ENCODE measurements at regions not wholly inside any gene's neighbourhood (a gene's known extent, or its start where the extent isn't known, plus 50 kb on each side); places are given as distances from the start of the nearest gene placed in this dataset.
A peak's percentile ranks its signal among the peaks of the same experiment; 100 is the strongest.

- Histone ChIP-seq H3K27me3 (no peaks in the 10 kb centered on the region), H3K27ac (no peak overlapping the region), H3K4me1 (peaks cover 28% of the 10 kb centered on the region), H3K4me3 (no peak overlapping the region), H3K36me3 (no peaks in the 10 kb centered on the region), H3K9me3 (replicated peaks) (peaks cover 16% of the 10 kb centered on the region)
- no peak for DNase-seq
These were observed 143.4 kb downstream of the MACROH2A1 start for GRCh38 chr5:135255461-135256178.

- Histone ChIP-seq H3K27me3 (no peaks in the 10 kb centered on the region), H3K9me3 (replicated peaks) (peaks cover 10% of the 10 kb centered on the region), H3K27ac (no peak overlapping the region; the same call in 1 of the 2 replicates), H3K4me1 (peaks cover 26% of the 10 kb centered on the region), H3K4me3 (no peak overlapping the region), H3K36me3 (no peaks in the 10 kb centered on the region)
- DNase-seq: peak in 1 of 2 experiments; percentile 7
These were observed 144.8 kb downstream of the MACROH2A1 start for GRCh38 chr5:135254183-135254582.

DNA sequence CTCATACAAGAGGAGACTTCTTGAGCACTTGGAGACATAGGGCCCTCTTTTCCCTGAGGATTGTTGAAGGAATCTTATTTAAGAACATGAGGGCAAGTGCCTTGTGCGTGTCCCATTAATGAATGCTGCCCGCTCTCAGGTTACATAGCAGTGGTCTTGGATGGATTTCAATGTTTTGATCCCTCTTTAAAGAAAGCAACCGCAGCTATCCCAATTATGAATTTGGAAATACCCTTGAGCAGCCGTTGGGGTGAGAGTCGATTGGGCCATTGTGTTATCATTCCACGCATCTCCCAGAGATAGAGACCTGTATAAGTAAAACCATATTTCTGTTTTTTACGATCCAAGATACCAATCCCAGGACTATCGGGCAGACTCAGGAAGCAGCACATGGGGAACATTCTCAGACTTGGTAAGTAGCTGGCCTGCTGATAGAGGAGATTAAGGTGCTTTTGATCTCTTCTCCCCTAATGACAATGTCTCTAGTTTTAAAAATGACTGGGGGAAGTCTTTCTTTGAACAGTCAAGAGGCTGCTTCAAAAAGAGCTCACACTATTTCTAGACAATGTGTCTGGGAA is 145.3 kb downstream of the MACROH2A1 start:
- DNase-seq: peak; percentile 51 to 75
- H3K9me3 ChIP-seq (replicated peaks): peaks cover 6% of the 10 kb centered on the region
- 0 out of 2 replicates have a peak overlapping the region, but pooled peaks have one; percentile 2 for H3K4me3 ChIP-seq
- H3K27ac ChIP-seq: no peak overlapping the region; the same call in 1 of the 2 replicates
- H3K27me3 ChIP-seq: no peaks in the 10 kb centered on the region
- H3K36me3 ChIP-seq: no peaks in the 10 kb centered on the region
- peaks cover 26% of the 10 kb centered on the region for H3K4me1 ChIP-seq

DNA sequence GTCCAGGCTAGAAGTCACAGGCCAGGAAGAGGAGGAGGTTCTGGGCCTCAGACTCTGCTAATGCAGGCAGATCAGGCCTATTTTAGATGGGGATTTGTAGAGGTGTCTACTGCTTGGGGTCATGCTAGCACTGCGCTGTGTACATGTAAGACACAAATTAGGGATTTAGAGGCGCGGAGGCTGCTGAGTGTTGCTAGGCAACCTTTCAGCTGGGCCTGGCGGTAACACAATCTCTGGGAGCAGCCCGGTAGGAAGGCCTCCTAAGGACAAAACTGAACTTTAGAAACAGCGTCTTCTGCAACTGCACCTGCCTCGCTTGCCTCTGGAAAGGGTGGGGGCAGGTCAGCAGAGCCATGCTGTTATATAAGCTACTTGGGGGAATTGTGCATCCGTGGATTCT is 147.9 kb downstream of the MACROH2A1 start:
- H3K27ac ChIP-seq: no peak overlapping the region
- DNase-seq: peak; percentile 40 to 64
- peaks cover 6% of the 10 kb centered on the region for H3K9me3 ChIP-seq (replicated peaks)
- no peaks in the 10 kb centered on the region for H3K27me3 ChIP-seq
- H3K4me1 ChIP-seq: peaks cover 42% of the 10 kb centered on the region
- H3K4me3 ChIP-seq: no peak overlapping the region
- H3K36me3 ChIP-seq: no peaks in the 10 kb centered on the region

- Histone ChIP-seq H3K4me1 (peaks cover 46% of the 10 kb centered on the region), H3K27me3 (no peaks in the 10 kb centered on the region), H3K27ac (no peak overlapping the region), H3K36me3 (no peaks in the 10 kb centered on the region), H3K9me3 (replicated peaks) (peaks cover 6% of the 10 kb centered on the region), H3K4me3 (no peak overlapping the region)
- no peak for DNase-seq
These were observed 148.4 kb downstream of the MACROH2A1 start for GRCh38 chr5:135250671-135251070.

GRCh38 chr5:135249658-135250057 is 149.4 kb downstream of the MACROH2A1 start:
- H3K9me3 ChIP-seq (replicated peaks): peaks cover 6% of the 10 kb centered on the region
- H3K4me3 ChIP-seq: no peak overlapping the region
- peaks cover 43% of the 10 kb centered on the region for H3K4me1 ChIP-seq
- H3K27ac ChIP-seq: no peak overlapping the region
- peak in 1 of 2 experiments; percentile 1 for DNase-seq
- no peaks in the 10 kb centered on the region for H3K36me3 ChIP-seq
- no peaks in the 10 kb centered on the region for H3K27me3 ChIP-seq

DNA sequence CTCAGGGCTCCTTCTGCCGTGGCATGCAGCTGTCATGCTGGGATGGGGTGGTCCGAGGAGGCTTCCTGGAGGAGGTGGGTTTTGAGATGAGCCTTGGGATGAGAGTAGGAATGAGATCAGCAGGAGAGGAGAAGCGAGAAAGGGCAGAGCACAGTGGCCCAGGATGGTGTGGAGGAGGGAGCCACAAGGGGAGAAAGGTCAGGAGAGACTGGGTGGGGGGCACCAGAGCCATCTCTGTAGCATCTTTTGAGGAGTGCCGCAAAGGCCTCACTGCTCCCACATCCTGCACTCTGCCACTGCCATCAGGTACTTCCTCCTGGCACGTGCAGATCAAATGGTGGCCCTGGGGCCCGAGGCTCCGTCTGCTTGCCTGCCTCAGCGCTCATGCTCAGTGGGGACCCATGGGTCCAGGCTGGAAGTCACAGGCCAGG is 150.2 kb downstream of the MACROH2A1 start:
- Histone ChIP-seq H3K4me1 (peaks cover 35% of the 10 kb centered on the region), H3K27ac (no peak overlapping the region), H3K36me3 (no peaks in the 10 kb centered on the region), H3K27me3 (no peaks in the 10 kb centered on the region), H3K4me3 (no peak overlapping the region), H3K9me3 (replicated peaks) (peaks cover 6% of the 10 kb centered on the region)
- peak in 1 of 2 experiments; percentile 1 for DNase-seq

- Histone ChIP-seq H3K4me3 (peak overlapping the region; percentile 18), H3K27me3 (no peaks in the 10 kb centered on the region), H3K4me1 (peaks cover 33% of the 10 kb centered on the region), H3K27ac (peak overlapping the region; percentile 12), H3K9me3 (replicated peaks) (no peaks in the 10 kb centered on the region), H3K36me3 (no peaks in the 10 kb centered on the region)
- peak; percentile 68 to 70 for DNase-seq
These were observed 151.9 kb downstream of the MACROH2A1 start for GRCh38 chr5:135246923-135247795.

DNA sequence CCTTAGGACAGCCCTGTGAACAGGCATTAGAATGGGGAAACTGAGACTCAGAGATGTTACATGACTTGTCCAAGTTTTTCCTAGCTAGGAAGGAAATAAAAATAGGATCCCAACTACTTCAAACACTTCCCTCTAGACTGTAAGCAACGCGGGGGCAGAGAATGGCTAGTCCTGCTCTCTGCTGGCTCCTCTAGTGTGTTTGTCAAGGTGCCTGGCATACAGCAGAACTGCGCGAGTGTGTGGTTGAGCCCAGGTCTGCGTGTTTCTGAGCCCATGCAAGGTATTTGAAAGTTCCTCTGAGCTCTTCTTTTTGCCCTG is 152.5 kb downstream of the MACROH2A1 start:
- Histone ChIP-seq H3K27ac (peak overlapping the region; percentile 12), H3K4me3 (peak overlapping the region; percentile 18), H3K27me3 (no peaks in the 10 kb centered on the region), H3K9me3 (replicated peaks) (no peaks in the 10 kb centered on the region), H3K4me1 (peaks cover 39% of the 10 kb centered on the region), H3K36me3 (no peaks in the 10 kb centered on the region)
- DNase-seq: no peak

- Histone ChIP-seq H3K9me3 (replicated peaks) (no peaks in the 10 kb centered on the region), H3K4me1 (peaks cover 40% of the 10 kb centered on the region), H3K27ac (no peak overlapping the region), H3K36me3 (no peaks in the 10 kb centered on the region), H3K27me3 (no peaks in the 10 kb centered on the region), H3K4me3 (no peak overlapping the region)
- DNase-seq: peak in 1 of 2 experiments; percentile 1
These were observed 153.2 kb downstream of the MACROH2A1 start for GRCh38 chr5:135245521-135246499.

GRCh38 chr5:135244620-135245021 is 154.4 kb downstream of the MACROH2A1 start:
- H3K27me3 ChIP-seq: no peaks in the 10 kb centered on the region
- no peaks in the 10 kb centered on the region for H3K9me3 ChIP-seq (replicated peaks)
- H3K4me3 ChIP-seq: no peak overlapping the region
- H3K27ac ChIP-seq: no peak overlapping the region
- peak in 1 of 2 experiments; percentile 1 for DNase-seq
- peaks cover 39% of the 10 kb centered on the region for H3K4me1 ChIP-seq
- no peaks in the 10 kb centered on the region for H3K36me3 ChIP-seq

- H3K27me3 ChIP-seq: no peaks in the 10 kb centered on the region
- no peak overlapping the region for H3K27ac ChIP-seq
- H3K4me1 ChIP-seq: peaks cover 44% of the 10 kb centered on the region
- H3K36me3 ChIP-seq: no peaks in the 10 kb centered on the region
- no peaks in the 10 kb centered on the region for H3K9me3 ChIP-seq (replicated peaks)
- no peak overlapping the region for H3K4me3 ChIP-seq
- peak in 1 of 2 experiments; percentile 1 for DNase-seq
These were observed 155.3 kb downstream of the MACROH2A1 start for GRCh38 chr5:135243556-135244285.

DNA sequence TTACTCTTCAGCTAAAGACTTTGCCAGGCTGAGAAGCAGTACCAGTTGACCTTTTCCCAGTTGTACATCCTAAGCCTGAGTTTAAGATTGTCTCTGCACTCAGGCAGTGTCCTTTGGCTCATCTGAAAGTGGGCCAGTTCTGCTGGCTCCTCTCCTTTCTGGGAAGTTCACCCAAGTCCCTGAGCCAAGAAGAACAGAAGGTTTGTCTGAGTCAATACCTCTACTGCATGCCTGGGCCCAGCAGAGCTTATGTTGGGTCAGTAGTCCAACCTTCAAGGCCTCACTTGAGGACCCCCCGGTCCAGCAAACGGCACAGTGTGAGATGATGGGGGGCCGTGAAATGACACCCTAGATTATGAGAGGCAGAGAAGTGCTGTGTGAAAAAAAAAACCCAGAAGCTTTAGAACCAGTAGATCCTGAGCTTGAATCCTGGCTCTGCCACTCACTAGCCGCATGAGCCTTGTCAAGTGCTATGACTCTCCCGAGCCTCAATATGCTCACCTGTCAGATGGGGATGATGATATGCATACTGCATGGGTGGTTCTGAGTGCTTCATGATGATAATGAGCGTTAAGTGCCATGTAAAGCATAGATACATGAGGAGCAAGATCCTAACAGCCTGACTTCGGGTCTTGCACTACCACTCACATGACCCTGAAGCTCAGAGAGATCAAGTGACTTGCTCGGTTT is 156.0 kb downstream of the MACROH2A1 start:
- peaks cover 50% of the 10 kb centered on the region for H3K4me1 ChIP-seq
- DNase-seq: peak in 1 of 2 experiments; percentile 1

More for the DNA sequence above, 156.0 kb downstream of the MACROH2A1 start:
- no peaks in the 10 kb centered on the region for H3K36me3 ChIP-seq
- no peaks in the 10 kb centered on the region for H3K27me3 ChIP-seq
- no peaks in the 10 kb centered on the region for H3K9me3 ChIP-seq (replicated peaks)
- H3K4me3 ChIP-seq: no peak overlapping the region
- H3K27ac ChIP-seq: peak overlapping the region; percentile 52
